ENCODE measurements at regions not wholly inside any gene's neighbourhood (a gene's known extent, or its start where the extent isn't known, plus 50 kb on each side); places are given as distances from the start of the nearest gene placed in this dataset.

DNA sequence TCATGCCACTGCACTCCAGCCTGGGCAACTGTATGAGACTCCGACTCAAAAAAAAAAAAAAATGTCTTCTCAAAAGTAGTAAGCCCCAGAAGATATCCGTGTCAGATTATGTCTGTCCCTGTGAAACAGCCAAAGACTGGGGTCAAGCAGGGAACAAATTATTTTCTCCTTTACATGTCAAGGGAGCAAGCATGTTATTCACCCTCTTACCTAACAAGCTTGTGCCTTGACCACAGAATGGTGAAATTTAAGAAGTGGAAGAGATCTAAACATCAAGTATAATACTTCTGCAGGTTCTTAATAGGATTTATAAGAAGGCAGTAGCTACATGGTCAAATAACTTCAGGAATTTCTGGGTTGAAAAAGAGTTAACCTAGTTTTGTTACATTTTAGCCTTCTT, 187.9 kb downstream of the ZNF365 start:
- TF ChIP-seq POLR2AphosphoS5 (IDR thresholded peaks at IDR 0.05; ENCODE audit: low read depth, low read length) (no peak), TAF1 (IDR thresholded peaks at IDR 0.05; ENCODE audit: low read depth, low read length) (no peak), POLR2A (IDR thresholded peaks at IDR 0.05; ENCODE audit: low read depth, low read length) (no peak), SPI1 (IDR thresholded peaks at IDR 0.05; ENCODE audit: low read depth, low read length) (no peak), PAX5 (IDR thresholded peaks at IDR 0.05; ENCODE audit: insufficient read depth, low read length, severe bottlenecking) (no peak), POU2F2 (IDR thresholded peaks at IDR 0.05; ENCODE audit: low read depth, low read length) (no peak)

Data from GM12891 (cell line).